Activated CD4-positive, alpha-beta T cell treated with anti-CD3 and anti-CD28 coated beads, Interleukin-2, Interleukin-6, amounts not matched to agents 100 ng/mL and 50 ng/mL, durations not matched to agents 16 hours and 8 hours (primary cell): ENCODE measurements at regions not wholly inside any gene's neighbourhood (a gene's known extent, or its start where the extent isn't known, plus 50 kb on each side); places are given as distances from the start of the nearest gene placed in this dataset.

Experiments used
- DNase-seq: peaks from one replicate; pipeline ENCODE4 v3.0.0-alpha.2; 2020

DNA sequence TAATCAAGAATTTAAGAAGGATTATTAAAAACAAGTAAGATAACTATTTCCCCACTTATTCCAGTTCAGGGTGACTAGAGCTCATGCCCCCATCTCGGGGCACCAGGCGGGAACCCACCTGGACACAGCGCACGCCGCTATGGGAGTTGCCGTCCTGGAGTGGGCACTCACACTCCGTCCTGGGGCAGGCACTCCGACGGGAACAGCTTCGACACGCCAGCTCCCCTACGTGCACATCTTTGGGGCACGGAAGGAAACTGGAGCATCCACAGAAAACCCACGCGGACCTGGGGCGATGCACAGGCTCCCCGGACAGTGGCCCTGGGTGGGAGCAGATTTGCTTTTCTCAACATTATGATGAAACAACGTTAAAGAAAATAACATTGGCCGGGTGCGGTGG is 52.0 kb upstream of the GATA5 start:
- no peak for DNase-seq

DNA sequence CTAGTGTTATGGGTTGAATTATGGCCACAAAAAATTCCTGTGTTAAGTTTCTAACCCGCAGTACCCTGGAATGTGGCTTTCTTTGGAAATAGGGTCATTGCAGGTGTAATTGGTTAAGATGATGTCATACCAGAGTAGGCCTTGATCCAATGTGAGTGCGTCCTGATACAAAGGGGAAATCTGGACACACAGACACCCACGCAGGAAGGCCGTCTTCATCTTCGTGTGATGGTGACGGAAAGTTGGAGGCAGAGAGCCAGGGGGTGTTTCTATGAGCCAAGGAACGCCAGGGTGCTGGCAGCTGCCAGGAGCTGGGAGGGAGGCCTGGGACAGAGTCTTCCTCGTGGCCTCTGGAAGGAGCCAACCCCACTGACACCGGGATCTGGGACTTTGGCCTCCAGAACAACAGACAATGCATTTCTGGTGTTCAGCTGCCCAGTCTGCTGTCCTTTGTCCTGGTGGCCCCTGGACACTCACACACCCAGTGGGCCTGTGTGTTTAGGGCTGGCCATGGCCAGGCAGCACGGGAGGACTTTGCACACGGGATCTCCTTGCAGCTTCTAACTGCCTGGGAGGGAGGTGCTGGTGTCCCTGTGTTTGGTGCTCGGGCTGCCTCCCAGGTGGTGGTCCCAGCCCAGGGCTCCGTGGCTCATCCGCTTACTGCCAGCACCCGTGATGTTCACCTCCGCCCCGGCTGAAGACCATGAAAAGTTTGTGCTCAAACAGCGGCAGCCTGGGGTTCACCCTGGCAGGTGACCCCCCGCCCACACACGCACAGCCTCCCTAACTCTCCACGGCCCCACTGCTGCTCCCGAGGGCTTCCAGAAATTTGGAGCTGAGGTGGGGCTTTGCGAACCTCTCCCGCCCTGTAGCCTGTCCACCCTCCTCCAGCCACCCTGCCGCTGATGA is 53.4 kb upstream of the GATA5 start:
- DNase-seq = no peak

DNA sequence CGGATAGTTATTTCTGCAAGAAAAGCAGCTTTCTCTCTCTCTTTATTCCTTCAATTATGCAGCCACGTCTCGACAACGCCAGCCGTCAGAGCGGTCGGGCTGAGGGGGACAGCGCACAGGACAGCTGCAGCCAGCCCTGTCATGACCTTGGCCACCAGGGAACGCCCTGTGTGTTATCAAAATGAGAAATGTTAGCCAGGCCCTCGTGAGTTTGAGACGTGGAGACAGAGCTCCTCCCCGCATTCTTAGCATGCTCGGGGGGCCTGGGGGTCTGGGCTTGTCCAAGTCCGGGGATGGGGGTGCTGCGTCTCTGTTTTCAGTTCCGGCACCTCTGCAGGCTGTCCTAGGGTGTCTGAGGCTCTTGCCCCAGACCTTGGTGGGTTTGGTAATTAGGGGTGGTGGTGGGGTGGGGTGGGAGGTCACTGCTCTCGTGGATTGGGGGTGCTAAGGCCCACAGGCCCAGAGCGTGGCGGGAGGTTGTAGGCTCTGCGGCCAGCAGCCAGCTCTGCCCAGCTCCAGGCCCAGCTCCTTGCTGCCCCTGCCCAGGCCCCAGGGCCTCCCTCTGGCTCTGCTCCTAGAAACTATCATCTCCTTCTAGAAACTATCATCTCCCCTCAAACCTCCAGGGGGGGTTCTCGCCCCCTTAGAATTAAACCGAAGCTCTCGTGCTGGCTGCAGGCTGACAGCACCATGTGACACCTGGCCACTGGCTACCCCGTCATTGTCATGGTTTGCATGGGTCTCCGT is 54.3 kb upstream of the GATA5 start:
- no peak for DNase-seq

DNA sequence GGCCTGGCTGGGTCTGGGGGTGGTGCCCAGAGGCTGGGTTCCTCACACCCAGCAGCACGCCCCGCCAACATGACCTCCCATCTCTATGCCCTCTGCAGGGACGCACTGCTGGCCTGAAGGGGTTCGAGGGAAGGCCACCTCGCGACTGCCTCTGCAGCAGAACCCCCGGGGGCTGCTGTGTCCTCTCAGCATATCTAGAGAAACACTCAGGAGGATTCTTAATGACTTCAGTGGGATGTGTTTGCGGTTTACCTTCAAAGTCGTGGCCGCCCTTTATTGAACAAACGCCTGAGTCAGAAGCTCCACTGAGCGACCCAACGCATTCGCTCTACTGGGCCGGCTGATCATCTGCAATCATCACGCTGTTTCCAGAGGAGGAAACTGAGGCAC is 54.8 kb upstream of the GATA5 start:
- DNase-seq = no peak

DNA sequence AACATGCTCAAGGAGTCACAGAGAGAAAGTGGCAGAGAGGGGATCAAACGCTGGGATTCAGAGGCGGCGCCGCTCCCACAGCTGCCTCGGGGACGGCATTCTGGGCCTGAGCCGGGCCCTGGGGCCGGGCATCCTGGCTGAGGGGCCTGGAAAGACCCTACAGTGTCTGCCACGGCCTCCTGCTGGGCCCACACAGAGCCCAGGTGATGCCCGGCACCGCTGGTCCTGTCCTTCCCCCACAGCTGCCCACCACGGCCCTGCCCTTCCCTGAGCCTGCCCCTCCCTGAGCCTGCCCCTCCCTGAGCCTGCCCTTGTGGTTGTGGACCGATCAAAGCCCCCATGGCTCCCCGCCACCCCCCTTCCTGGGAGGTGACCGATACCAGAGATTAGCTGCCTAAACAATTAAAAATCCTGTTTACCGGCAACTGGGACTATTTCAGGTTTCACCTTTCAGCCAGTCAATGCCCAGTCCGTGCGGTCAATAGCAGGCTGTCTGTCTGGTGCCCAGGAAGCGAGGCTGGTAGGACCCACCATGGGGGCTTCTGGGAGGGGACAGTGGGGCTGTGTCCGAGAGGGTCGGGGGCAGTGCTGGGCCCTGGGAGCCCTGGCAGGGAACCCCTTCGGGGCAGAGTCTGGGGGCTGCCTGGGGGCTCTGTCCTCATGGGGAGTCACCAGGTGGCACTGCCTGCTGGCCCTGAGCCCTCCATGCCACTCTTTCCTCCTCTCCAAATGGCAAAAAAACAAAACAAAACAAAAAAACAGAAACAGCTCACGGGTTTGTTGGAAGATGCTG is 55.4 kb upstream of the GATA5 start:
- DNase-seq = no peak

DNA sequence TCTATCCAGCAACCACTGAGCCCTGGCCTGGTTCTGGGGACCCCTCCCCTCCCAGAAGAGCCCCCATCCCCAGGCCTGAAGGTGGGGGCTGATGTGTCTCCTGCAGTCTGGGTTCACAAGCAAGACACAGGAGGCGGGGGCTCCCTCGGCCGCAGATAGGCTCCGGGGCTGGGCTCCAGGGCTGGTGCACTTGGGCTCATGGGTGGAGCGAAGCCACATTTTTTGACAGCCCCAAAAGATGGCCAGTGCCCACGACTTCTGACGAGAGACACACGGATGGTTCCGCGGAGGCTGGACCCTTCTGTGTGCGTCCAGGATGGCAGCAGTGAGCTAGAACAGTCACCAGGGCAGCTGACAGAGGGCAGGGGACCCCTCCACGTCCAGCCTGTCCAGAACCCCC is 57.1 kb upstream of the GATA5 start:
- DNase-seq = no peak

- DNase-seq = no peak
Measured at GRCh38 chr20:62533591-62534495, 58.0 kb upstream of the GATA5 start.

DNA sequence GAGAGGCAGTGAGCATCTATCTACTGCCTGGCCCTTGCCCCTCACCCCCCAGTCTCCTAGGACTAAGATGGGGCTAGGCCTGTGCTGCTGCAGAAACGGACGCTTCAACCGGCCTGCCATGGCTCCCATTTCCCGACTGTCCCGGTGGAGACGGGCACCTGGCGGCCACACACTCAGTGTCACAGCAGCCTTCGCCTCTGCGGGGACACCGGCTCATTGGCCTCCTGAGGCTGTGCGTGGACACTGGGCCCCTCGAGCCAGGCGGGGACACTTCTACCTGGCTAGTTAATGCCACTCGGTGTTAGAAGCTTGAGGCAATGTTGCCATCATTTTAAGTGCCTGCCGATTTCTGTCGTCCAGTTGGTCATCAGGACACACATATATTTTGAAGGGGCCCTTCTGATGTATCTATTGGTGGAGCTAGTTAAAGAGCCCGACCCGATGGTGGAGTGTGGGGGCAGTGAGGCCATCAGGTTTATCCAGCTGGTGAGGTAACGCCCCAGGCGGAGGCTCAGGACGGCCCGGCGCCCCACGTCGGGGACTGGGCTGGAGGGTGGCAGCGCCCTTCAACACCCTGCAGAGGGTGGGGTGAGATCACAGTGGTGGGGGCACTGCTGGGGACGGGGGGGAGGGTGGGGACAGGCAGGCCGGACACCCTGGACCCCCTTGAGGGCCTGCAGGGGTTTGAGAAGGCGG is 58.9 kb upstream of the GATA5 start:
- no peak for DNase-seq

DNA sequence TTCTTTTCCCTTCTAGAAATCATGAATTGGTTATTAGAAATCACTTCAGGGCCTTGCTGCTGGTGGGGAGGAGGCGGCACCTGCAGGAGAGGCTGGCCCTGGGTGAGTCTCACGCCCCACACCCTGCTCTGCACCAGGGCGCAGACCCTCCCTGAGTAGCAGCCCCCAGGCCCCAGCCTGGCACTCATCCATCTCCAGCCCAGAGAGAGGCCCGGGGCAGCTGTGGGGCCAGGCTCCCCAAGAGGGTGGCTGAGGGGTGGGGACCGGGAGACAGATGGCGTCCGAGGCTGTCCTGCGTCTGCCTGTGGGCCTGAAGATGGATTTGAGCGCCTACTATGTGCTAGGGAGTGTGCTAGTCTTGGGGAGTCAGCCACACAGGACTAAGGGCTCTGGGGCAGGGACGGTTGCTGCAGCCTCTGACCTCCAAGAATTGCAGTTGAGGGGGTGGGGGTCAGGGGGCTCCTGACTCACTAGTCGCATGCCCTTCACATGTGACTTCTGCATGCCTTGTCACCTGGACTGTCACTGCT is 59.6 kb upstream of the GATA5 start:
- no peak for DNase-seq

DNA sequence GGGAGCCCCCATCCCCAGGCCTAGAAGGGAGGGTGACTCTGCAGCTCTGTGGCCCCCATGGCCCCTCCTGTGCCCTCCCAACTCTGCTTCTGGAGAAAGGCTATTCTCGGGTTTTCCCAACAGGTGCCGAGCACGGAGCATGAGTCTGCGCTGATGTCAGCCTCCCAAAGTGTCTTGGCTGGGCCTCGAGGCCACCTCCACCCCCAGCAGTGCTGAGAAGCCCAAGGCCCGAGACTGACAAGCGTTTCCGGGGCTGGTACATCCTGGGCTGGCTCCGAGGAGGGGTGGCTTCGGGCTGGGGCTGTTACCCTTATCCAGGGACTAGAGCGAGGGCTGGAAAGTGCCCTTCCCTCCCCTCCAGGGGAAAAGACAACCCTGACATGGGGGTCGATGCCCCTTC is 60.2 kb upstream of the GATA5 start:
- no peak for DNase-seq

GRCh38 chr20:62536871-62537401 is 61.1 kb upstream of the GATA5 start:
- no peak for DNase-seq

DNA sequence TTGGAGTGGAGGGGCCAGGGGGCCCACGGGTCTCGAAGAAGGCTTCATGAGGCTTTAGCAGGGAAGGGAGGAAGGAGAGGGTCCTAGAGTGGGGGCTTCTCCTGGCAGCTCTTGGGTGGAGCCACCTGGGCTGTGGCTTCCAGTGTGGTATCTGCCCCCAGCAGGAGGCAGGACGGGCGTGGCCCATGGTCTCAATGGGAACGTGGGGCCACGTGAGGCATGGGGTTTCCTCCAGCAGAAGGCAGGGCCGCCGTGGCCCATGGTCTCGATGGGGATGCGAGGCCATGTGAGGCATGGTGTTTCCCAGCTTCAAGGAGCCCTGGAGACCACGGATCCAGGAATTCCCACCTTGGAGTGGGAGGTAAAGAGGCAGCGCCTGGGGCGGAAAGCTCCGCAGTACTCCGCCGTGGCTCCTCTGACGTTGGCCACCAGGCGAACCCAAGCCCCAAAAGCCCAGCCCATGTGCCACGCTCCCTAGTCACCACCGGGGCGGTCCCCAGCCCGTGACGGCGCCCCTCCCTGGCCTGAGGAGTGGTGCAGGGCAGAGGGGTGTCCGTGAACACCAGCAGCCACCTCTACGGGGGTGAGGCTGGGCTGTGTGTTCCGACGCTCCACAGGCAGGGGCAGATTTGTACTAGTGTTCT is 62.0 kb upstream of the GATA5 start:
- no peak for DNase-seq

DNA sequence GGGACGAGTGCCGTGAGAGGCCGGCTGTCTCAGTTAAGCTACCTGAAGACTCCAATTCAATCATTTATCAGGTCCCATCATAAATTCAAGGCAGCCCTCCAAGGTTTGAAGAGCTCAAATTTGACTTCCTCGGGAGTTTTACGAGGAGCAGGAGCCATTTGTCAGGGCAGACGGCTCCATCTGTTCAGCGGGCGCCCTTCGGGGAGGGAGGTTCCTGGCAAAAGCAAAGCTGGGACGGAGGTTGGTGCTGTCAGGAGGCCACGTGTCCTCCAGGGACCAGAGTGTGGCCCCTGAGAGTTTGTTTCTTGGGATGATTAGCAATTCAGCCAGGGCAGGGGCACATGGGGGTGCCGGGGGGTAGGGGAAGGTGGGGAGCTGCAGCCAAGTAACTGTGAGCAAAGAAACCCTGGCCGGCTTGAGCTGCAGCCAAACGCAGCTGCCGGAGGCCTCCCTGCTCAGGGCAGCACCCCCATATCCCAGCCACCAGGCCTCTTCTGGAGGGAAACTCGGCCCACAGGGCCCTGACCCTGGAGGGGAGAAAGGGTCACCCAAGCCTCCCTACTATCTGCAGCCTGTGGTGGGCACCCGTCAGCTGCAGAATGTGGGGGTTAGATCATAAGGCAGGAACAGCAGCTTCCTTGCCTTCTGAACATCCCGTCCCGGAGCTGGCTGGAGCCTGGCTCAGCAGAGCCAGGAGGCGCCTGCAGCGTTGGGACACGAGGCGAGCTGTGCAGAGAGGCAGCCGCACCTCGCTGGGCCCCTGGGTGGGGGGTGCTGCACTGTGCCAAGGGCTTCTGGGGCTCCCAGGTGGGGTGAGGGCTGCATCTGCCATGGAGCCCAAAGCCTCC is 63.6 kb upstream of the GATA5 start:
- no peak for DNase-seq

DNA sequence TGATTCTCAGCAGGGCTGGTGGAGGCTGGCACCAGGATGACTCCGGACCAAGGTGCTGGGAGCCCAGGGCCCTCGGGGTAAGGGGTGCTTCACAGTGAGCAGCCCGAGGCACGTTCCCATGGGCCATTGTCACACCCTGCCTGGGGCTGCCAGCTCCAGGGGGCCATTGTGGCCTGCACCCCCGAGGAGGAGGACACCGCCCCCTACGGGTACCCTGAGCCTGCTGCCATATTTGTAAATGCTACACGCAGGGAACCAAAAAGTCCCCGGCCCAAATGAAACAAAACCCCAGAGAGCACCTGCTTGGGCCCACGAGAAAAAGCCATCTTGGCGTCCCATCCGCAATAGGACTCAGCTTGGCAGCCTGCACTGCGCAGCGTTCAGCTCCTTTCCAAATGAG is 64.7 kb upstream of the GATA5 start:
- DNase-seq = no peak

DNA sequence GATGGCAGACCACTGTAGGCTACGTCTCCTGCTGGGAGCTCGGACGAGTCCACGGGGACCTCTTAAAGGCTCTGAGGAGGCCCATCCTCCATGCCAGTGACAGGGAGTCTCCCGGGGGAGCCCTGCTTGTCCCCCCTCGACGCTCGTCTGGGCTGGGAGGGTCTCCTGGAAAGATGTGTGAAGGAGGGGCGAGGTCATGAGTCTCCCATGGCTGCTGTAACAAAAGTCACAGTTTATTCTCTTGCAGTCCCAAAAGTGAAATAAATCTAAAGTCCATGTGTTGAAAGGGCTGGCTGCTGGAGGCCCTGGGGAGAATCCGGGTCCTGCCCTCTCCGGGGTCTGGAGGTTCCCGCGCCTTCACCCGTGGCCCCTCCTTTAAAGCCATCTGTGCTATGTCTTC is 67.1 kb upstream of the GATA5 start:
- no peak for DNase-seq

DNA sequence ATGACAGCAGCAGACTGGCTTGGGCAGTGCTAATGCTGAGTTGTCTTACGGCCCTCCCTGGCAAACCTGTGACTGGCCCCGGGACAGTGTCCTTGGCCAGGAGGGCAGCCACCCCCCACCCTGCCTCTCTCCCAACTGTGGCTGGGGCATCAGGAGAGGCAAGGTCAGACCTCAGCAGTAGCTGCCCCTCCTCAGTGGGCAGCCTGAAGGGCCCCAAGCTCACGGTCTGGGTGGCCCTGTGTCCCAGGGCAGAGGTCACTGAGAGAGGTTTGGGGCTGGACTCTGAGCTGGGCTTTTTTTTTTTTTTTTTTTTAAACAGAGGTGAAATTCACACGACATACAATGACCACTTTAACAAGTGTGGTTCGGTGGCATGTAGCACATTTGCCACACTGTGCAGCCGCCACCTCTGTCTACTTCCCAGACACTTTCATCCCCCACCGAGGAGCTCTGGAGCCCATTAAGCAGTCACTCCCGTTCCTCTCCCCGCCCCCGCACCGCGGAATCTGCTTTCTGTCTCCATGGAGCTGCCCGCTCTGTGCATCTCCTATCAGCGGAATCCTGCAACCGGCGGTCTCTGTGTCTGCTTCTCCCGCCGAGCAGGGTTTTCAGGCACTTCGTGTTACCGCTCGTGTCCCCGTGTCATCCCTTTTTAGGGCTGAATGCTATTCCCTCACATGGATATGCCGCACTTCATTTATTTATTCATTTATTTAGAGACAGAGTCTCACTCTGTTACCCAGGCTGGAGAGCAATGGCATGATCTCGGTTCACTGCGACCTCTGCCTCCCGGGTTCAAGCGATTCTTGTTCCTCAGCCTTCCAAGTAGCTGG is 67.9 kb upstream of the GATA5 start:
- no peak for DNase-seq

DNA sequence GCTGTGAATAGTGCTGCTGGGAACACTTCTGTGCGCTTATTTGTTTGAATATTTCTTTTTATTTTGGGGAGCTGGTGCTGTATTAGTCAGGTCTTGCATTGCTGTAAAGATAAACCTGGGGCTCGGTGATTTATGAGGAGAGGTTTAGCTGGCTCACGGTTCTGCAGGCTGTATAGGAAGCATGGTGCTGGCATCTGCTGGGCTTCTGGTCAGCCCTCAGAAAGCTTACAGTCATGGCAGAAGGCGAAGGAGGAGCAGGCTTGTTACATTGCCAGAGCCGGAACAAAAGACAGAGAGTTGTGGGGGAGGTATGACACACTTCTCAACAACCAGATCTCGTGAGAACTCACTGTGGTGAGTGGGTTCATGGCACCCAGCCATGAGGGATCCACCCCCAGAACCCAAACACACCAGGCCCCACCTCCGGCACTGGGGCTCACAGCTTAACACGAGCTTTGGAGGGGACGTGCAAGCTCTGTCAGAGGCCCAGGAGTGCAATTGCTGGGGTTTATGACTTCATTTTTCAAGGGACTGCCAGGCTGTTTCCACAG is 68.8 kb upstream of the GATA5 start:
- DNase-seq = no peak

GRCh38 chr20:62545271-62545670 is 69.5 kb upstream of the GATA5 start:
- no peak for DNase-seq
